HL-60 (cell line): ENCODE measurements at regions not wholly inside any gene's neighbourhood (a gene's known extent, or its start where the extent isn't known, plus 50 kb on each side); places are given as distances from the start of the nearest gene placed in this dataset.

Experiments used
- POLR2AphosphoS5 ChIP-seq: IDR thresholded peaks from 2 replicates; pipeline ENCODE4 v1.6.1; 2012; ENCODE audit warnings: low read depth
- TF ChIP-seq, protein P1 (sequence below): IDR thresholded peaks from one replicate; pipeline ENCODE4 v1.5.1; 2011; ENCODE audit warnings: low read length, control low read depth, inconsistent platforms; ENCODE audit not compliant: insufficient read depth
- TF ChIP-seq, protein P2 (sequence below): IDR thresholded peaks from 2 replicates; pipeline ENCODE4 v1.6.1; 2012; ENCODE audit warnings: low read depth; ENCODE audit not compliant: insufficient replicate concordance

DNA sequence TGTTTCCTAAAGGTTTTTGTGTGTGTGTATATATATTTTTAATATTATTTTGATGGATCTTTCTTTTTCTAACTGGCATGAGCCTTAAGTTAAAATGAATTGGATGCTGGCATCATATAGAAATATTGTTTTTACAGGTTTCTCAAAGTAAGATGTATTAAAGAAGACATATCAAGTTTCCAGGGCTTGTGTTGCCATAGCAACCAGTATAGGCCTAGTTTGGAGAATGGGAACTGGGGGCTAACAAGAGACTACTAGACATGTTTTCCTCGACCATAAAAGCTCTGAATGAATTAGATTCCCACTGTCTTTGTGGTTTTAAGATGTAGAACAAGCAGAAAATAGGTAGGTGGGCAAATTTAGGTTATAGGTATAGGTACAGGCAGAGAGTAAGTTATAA lies 771.4 kb downstream of the TUSC7 start:
- TF ChIP-seq, protein P1, sequence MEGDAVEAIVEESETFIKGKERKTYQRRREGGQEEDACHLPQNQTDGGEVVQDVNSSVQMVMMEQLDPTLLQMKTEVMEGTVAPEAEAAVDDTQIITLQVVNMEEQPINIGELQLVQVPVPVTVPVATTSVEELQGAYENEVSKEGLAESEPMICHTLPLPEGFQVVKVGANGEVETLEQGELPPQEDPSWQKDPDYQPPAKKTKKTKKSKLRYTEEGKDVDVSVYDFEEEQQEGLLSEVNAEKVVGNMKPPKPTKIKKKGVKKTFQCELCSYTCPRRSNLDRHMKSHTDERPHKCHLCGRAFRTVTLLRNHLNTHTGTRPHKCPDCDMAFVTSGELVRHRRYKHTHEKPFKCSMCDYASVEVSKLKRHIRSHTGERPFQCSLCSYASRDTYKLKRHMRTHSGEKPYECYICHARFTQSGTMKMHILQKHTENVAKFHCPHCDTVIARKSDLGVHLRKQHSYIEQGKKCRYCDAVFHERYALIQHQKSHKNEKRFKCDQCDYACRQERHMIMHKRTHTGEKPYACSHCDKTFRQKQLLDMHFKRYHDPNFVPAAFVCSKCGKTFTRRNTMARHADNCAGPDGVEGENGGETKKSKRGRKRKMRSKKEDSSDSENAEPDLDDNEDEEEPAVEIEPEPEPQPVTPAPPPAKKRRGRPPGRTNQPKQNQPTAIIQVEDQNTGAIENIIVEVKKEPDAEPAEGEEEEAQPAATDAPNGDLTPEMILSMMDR = no peak
- TF ChIP-seq, protein P2, sequence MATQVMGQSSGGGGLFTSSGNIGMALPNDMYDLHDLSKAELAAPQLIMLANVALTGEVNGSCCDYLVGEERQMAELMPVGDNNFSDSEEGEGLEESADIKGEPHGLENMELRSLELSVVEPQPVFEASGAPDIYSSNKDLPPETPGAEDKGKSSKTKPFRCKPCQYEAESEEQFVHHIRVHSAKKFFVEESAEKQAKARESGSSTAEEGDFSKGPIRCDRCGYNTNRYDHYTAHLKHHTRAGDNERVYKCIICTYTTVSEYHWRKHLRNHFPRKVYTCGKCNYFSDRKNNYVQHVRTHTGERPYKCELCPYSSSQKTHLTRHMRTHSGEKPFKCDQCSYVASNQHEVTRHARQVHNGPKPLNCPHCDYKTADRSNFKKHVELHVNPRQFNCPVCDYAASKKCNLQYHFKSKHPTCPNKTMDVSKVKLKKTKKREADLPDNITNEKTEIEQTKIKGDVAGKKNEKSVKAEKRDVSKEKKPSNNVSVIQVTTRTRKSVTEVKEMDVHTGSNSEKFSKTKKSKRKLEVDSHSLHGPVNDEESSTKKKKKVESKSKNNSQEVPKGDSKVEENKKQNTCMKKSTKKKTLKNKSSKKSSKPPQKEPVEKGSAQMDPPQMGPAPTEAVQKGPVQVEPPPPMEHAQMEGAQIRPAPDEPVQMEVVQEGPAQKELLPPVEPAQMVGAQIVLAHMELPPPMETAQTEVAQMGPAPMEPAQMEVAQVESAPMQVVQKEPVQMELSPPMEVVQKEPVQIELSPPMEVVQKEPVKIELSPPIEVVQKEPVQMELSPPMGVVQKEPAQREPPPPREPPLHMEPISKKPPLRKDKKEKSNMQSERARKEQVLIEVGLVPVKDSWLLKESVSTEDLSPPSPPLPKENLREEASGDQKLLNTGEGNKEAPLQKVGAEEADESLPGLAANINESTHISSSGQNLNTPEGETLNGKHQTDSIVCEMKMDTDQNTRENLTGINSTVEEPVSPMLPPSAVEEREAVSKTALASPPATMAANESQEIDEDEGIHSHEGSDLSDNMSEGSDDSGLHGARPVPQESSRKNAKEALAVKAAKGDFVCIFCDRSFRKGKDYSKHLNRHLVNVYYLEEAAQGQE = no peak
- no peak for TF ChIP-seq POLR2AphosphoS5
